ENCODE measurements at regions not wholly inside any gene's neighbourhood (a gene's known extent, or its start where the extent isn't known, plus 50 kb on each side); places are given as distances from the start of the nearest gene placed in this dataset.
"Not testable (repeated sequence)": the region's sequence is repeated elsewhere in the genome, so short reads cannot be mapped to it uniquely, and the experiment has no call there.

- H3K27ac ChIP-seq; H3K27me3 ChIP-seq; DNase-seq (ENCODE audit: low read depth in 1 of 2, low spot score in 1 of 2); H3K36me3 ChIP-seq; H3K4me1 ChIP-seq (ENCODE audit: low read depth); H3K4me3 ChIP-seq; H3K9me3 ChIP-seq (ENCODE audit: low read depth): not testable (repeated sequence)
These were observed 205.0 kb downstream of the TMEM121 start for GRCh38 chr14:105731221-105731985.

GRCh38 chr14:105733081-105734065 is 207.0 kb downstream of the TMEM121 start:
- no peak overlapping the region for H3K27ac ChIP-seq
- H3K9me3 ChIP-seq (ENCODE audit: low read depth): no peaks in the 10 kb centered on the region
- no peak overlapping the region for H3K4me3 ChIP-seq
- H3K4me1 ChIP-seq (ENCODE audit: low read depth): no peaks in the 10 kb centered on the region
- DNase-seq (ENCODE audit: low read depth in 1 of 2, low spot score in 1 of 2): no peak
- no peaks in the 10 kb centered on the region for H3K27me3 ChIP-seq
- TF ChIP-seq CTCF (IDR thresholded peaks at IDR 0.05; ENCODE audit: low read depth, low read length): no peak
- H3K36me3 ChIP-seq: no peaks in the 10 kb centered on the region

- not testable (repeated sequence) for H3K9me3 ChIP-seq (ENCODE audit: low read depth); H3K4me3 ChIP-seq; DNase-seq (ENCODE audit: low read depth in 1 of 2, low spot score in 1 of 2); H3K36me3 ChIP-seq; H3K27me3 ChIP-seq; H3K27ac ChIP-seq; H3K4me1 ChIP-seq (ENCODE audit: low read depth)
These were observed 207.9 kb downstream of the TMEM121 start for GRCh38 chr14:105734241-105734640.

GRCh38 chr14:105736331-105736730 is 209.9 kb downstream of the TMEM121 start:
- not testable (repeated sequence) for H3K9me3 ChIP-seq (ENCODE audit: low read depth); H3K36me3 ChIP-seq; H3K27me3 ChIP-seq; H3K4me3 ChIP-seq; H3K4me1 ChIP-seq (ENCODE audit: low read depth); H3K27ac ChIP-seq; DNase-seq (ENCODE audit: low read depth in 1 of 2, low spot score in 1 of 2)

GRCh38 chr14:105737504-105738246 is 211.3 kb downstream of the TMEM121 start:
- H3K9me3 ChIP-seq (ENCODE audit: low read depth): no peaks in the 10 kb centered on the region
- H3K4me1 ChIP-seq (ENCODE audit: low read depth): no peaks in the 10 kb centered on the region
- no peaks in the 10 kb centered on the region for H3K36me3 ChIP-seq
- H3K27ac ChIP-seq: no peak overlapping the region
- no peak for DNase-seq (ENCODE audit: low read depth in 1 of 2, low spot score in 1 of 2)
- no peaks in the 10 kb centered on the region for H3K27me3 ChIP-seq
- no peak for TF ChIP-seq CTCF (IDR thresholded peaks at IDR 0.05; ENCODE audit: low read depth, low read length)
- no peak overlapping the region for H3K4me3 ChIP-seq

- no peak for DNase-seq (ENCODE audit: low read depth in 1 of 2, low spot score in 1 of 2)
- H3K27ac ChIP-seq: no peak overlapping the region
- H3K9me3 ChIP-seq (ENCODE audit: low read depth): no peaks in the 10 kb centered on the region
- no peaks in the 10 kb centered on the region for H3K4me1 ChIP-seq (ENCODE audit: low read depth)
- H3K4me3 ChIP-seq: no peak overlapping the region
- TF ChIP-seq CTCF (IDR thresholded peaks at IDR 0.05; ENCODE audit: low read depth, low read length): no peak
- H3K27me3 ChIP-seq: no peaks in the 10 kb centered on the region
- H3K36me3 ChIP-seq: no peaks in the 10 kb centered on the region
These were observed 212.3 kb downstream of the TMEM121 start for GRCh38 chr14:105738638-105739037.
